ENCODE measurements at regions not wholly inside any gene's neighbourhood (a gene's known extent, or its start where the extent isn't known, plus 50 kb on each side); places are given as distances from the start of the nearest gene placed in this dataset.

DNA sequence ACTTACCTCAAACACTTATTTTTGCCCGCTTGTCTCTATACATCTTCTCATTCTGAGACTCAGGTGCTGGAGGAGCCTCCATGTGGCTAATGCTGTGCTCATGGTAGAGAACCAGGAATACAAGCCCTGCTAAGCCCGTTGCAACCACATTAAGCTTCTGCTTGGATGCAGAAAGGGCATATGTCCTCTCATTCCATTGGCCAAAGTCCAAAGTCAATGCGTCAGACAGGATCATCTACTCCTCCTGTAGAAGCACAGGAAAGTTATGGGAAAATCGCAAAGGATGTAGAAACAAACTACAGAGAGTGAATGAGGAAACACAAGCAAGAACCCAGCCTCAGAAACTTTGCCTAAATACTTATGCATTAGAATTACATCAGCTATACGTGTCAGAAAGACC is 124.5 kb upstream of the AGA start:
- Histone ChIP-seq H3K9ac (ENCODE audit: control insufficient read depth, insufficient read depth, low read length) (no peak overlapping the region), H3K4me2 (ENCODE audit: control insufficient read depth, insufficient read depth) (no peak overlapping the region), H3K27me3 (replicated peaks in 1 of 2; ENCODE audit: control insufficient read depth in 2 of 2, insufficient read depth in 2 of 2, low read length in 1 of 2) (no peaks in the 10 kb centered on the region; a peak in 1 of 4 replicates), H3K36me3 (ENCODE audit: control insufficient read depth in 2 of 2, insufficient read depth in 2 of 2, low read length in 1 of 2) (no peaks in the 10 kb centered on the region), H3K27ac (ENCODE audit: control insufficient read depth, insufficient read depth) (no peak overlapping the region), H3K9me3 (replicated peaks; ENCODE audit: control insufficient read depth, insufficient read depth, low read length) (no peaks in the 10 kb centered on the region), H2AFZ (ENCODE audit: control insufficient read depth, low read depth, low read length) (no peak overlapping the region), H3K4me1 (ENCODE audit: control insufficient read depth, insufficient read depth, low read length) (no peaks in the 10 kb centered on the region), H3K4me3 (no peak overlapping the region), H4K20me1 (ENCODE audit: control insufficient read depth, insufficient read depth) (no peaks in the 10 kb centered on the region), H3K79me2 (ENCODE audit: control insufficient read depth, insufficient read depth, low read length) (no peaks in the 10 kb centered on the region)
- in situ Hi-C loops (cut with MboI): no loop called here
- ATAC-seq: no peak
- ChIA-PET POLR2A (no interaction called here), CTCF (interaction anchor here (0.9 to 1.6 kb wide), 2 partner anchors 12 to 822 kb away, joined by 3 to 5 read pairs; no protein-coding TSS in a partner anchor), RAD21 (ENCODE audit: unreplicated experiment) (no interaction called here), SMC1A (ENCODE audit: uncharacterized antibody, unreplicated experiment) (no interaction called here)
- FAIRE-seq: no peak
- no peak for TF ChIP-seq GATAD2B (conservative IDR thresholded peaks at IDR 0.05; ENCODE audit: low read depth)
- TF ChIP-seq, protein P1, sequence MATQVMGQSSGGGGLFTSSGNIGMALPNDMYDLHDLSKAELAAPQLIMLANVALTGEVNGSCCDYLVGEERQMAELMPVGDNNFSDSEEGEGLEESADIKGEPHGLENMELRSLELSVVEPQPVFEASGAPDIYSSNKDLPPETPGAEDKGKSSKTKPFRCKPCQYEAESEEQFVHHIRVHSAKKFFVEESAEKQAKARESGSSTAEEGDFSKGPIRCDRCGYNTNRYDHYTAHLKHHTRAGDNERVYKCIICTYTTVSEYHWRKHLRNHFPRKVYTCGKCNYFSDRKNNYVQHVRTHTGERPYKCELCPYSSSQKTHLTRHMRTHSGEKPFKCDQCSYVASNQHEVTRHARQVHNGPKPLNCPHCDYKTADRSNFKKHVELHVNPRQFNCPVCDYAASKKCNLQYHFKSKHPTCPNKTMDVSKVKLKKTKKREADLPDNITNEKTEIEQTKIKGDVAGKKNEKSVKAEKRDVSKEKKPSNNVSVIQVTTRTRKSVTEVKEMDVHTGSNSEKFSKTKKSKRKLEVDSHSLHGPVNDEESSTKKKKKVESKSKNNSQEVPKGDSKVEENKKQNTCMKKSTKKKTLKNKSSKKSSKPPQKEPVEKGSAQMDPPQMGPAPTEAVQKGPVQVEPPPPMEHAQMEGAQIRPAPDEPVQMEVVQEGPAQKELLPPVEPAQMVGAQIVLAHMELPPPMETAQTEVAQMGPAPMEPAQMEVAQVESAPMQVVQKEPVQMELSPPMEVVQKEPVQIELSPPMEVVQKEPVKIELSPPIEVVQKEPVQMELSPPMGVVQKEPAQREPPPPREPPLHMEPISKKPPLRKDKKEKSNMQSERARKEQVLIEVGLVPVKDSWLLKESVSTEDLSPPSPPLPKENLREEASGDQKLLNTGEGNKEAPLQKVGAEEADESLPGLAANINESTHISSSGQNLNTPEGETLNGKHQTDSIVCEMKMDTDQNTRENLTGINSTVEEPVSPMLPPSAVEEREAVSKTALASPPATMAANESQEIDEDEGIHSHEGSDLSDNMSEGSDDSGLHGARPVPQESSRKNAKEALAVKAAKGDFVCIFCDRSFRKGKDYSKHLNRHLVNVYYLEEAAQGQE (IDR thresholded peaks at IDR 0.05; ENCODE audit: low read depth, low read length): no peak
- intact Hi-C loops (cut with micrococcal nuclease; ENCODE audit: unreplicated experiment): no loop called here
- no TSS peak for BruUV-seq (replicated peaks)
- no peak for DNase-seq (ENCODE audit: low read depth, low spot score)
- 32% methylated on average over 5 of the region's 5 CpGs for WGBS (ENCODE audit: insufficient coverage, insufficient replicate concordance, low lambda C conversion rate, missing lambda C conversion rate)

DNA sequence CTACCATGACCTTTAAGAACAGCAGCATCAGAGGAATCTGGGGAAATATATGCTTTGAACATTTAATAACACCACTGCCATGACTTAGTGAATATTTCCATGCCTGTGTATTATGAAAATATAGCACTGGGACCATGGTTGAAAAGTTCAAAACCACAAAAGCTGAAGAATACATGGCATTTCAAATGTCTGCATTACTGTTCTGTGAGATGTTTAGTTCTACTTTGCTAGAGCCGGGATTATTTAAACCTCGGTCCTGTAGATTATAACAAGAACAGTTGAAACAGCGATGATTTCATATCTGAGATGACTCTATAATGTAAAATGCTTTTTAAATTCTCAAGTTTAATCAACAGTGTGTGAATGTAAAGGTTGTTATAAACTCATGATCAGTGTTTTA is 126.7 kb upstream of the AGA start:
- no peak for DNase-seq (ENCODE audit: low read depth, low spot score)
- ATAC-seq: no peak
- no peaks in the 10 kb centered on the region for H3K9me3 ChIP-seq (replicated peaks; ENCODE audit: control insufficient read depth, insufficient read depth, low read length)
- ChIA-PET SMC1A (ENCODE audit: uncharacterized antibody, unreplicated experiment) (interaction anchor here (0.6 to 0.7 kb wide), 2 partner anchors 335 to 1091 kb away, joined by 3 read pairs; no protein-coding TSS in a partner anchor), CTCF (interaction anchor here (0.9 to 1.4 kb wide), 3 partner anchors 11 to 15 kb away, joined by 3 to 4 read pairs (median 3); no protein-coding TSS in a partner anchor), POLR2A (no interaction called here), RAD21 (ENCODE audit: unreplicated experiment) (interaction anchor here (0.8 kb wide), 1 partner anchor 1738 kb away, joined by 3 read pairs; no protein-coding TSS in a partner anchor)
- intact Hi-C loops (cut with micrococcal nuclease; ENCODE audit: unreplicated experiment) (no loop called here), in situ Hi-C loops (cut with MboI) (no loop called here)
- H3K79me2 ChIP-seq (ENCODE audit: control insufficient read depth, insufficient read depth, low read length): no peaks in the 10 kb centered on the region
- H3K4me1 ChIP-seq (ENCODE audit: control insufficient read depth, insufficient read depth, low read length): no peaks in the 10 kb centered on the region
- no peaks in the 10 kb centered on the region; a peak in 1 of 4 replicates for H3K27me3 ChIP-seq (replicated peaks in 1 of 2; ENCODE audit: control insufficient read depth in 2 of 2, insufficient read depth in 2 of 2, low read length in 1 of 2)
- no peaks in the 10 kb centered on the region for H3K36me3 ChIP-seq (ENCODE audit: control insufficient read depth in 2 of 2, insufficient read depth in 2 of 2, low read length in 1 of 2)
- no peak overlapping the region for H3K4me3 ChIP-seq
- no peak for FAIRE-seq
- H4K20me1 ChIP-seq (ENCODE audit: control insufficient read depth, insufficient read depth): no peaks in the 10 kb centered on the region
- 69% methylated on average over 3 of the region's 3 CpGs for WGBS (ENCODE audit: insufficient coverage, insufficient replicate concordance, low lambda C conversion rate, missing lambda C conversion rate)
- BruUV-seq (replicated peaks): no TSS peak
- H3K4me2 ChIP-seq (ENCODE audit: control insufficient read depth, insufficient read depth): no peak overlapping the region
- H2AFZ ChIP-seq (ENCODE audit: control insufficient read depth, low read depth, low read length): no peak overlapping the region
- no peak overlapping the region for H3K9ac ChIP-seq (ENCODE audit: control insufficient read depth, insufficient read depth, low read length)
- no peak overlapping the region for H3K27ac ChIP-seq (ENCODE audit: control insufficient read depth, insufficient read depth)
- TF ChIP-seq, protein P2, sequence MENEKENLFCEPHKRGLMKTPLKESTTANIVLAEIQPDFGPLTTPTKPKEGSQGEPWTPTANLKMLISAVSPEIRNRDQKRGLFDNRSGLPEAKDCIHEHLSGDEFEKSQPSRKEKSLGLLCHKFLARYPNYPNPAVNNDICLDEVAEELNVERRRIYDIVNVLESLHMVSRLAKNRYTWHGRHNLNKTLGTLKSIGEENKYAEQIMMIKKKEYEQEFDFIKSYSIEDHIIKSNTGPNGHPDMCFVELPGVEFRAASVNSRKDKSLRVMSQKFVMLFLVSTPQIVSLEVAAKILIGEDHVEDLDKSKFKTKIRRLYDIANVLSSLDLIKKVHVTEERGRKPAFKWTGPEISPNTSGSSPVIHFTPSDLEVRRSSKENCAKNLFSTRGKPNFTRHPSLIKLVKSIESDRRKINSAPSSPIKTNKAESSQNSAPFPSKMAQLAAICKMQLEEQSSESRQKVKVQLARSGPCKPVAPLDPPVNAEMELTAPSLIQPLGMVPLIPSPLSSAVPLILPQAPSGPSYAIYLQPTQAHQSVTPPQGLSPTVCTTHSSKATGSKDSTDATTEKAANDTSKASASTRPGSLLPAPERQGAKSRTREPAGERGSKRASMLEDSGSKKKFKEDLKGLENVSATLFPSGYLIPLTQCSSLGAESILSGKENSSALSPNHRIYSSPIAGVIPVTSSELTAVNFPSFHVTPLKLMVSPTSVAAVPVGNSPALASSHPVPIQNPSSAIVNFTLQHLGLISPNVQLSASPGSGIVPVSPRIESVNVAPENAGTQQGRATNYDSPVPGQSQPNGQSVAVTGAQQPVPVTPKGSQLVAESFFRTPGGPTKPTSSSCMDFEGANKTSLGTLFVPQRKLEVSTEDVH (IDR thresholded peaks at IDR 0.05; ENCODE audit: low read depth, partially characterized antibody): no peak
- TF ChIP-seq, protein P3, sequence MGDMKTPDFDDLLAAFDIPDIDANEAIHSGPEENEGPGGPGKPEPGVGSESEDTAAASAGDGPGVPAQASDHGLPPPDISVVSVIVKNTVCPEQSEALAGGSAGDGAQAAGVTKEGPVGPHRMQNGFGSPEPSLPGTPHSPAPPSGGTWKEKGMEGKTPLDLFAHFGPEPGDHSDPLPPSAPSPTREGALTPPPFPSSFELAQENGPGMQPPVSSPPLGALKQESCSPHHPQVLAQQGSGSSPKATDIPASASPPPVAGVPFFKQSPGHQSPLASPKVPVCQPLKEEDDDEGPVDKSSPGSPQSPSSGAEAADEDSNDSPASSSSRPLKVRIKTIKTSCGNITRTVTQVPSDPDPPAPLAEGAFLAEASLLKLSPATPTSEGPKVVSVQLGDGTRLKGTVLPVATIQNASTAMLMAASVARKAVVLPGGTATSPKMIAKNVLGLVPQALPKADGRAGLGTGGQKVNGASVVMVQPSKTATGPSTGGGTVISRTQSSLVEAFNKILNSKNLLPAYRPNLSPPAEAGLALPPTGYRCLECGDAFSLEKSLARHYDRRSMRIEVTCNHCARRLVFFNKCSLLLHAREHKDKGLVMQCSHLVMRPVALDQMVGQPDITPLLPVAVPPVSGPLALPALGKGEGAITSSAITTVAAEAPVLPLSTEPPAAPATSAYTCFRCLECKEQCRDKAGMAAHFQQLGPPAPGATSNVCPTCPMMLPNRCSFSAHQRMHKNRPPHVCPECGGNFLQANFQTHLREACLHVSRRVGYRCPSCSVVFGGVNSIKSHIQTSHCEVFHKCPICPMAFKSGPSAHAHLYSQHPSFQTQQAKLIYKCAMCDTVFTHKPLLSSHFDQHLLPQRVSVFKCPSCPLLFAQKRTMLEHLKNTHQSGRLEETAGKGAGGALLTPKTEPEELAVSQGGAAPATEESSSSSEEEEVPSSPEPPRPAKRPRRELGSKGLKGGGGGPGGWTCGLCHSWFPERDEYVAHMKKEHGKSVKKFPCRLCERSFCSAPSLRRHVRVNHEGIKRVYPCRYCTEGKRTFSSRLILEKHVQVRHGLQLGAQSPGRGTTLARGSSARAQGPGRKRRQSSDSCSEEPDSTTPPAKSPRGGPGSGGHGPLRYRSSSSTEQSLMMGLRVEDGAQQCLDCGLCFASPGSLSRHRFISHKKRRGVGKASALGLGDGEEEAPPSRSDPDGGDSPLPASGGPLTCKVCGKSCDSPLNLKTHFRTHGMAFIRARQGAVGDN (IDR thresholded peaks at IDR 0.05): no peak
- TF ChIP-seq RCOR1 (conservative IDR thresholded peaks at IDR 0.05; ENCODE audit: low read depth, low read length) (no peak), SP1 (IDR thresholded peaks at IDR 0.05; ENCODE audit: low read depth, low read length) (no peak)

Data from GM12878 (cell line).